ENCODE measurements at regions not wholly inside any gene's neighbourhood (a gene's known extent, or its start where the extent isn't known, plus 50 kb on each side); places are given as distances from the start of the nearest gene placed in this dataset.
"Not testable (repeated sequence)": the region's sequence is repeated elsewhere in the genome, so short reads cannot be mapped to it uniquely, and the experiment has no call there.

DNA sequence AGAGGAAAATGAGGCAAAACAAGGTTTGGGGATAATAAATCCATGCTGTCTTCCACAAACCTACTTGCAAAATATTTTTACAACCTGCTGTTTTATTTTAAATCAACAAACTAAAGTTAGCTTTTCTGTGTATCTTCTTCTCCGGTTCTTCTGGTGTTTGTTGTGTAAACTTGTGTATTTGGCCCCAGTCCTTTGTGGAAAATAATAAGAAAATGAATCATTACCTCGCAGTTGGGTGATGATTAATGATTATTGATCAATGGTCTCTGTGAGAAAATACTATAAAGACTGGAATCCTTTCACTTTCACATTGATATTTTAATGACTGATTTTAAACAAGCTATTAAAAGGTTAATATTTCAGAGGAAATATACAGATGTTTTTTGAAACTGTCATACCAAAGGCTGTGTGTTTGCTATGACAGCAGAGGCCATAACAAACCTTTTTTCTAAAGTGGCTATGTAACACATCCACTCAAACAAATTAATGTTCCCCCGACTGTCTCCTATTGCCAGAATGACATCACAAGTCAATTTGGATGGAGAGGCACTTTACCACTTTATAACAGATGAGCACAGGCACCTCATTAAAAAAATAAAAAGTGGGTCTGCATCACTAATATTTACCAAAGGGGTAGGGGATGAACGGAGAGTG is 152.5 kb downstream of the MEX3B start:
- Histone ChIP-seq H3K4me3 (ENCODE audit: severe bottlenecking) (no peak overlapping the region), H3K9me3 (ENCODE audit: severe bottlenecking) (no peaks in the 10 kb centered on the region), H3K27me3 (ENCODE audit: insufficient read depth, poor library complexity, severe bottlenecking) (no peaks in the 10 kb centered on the region), H3K27ac (ENCODE audit: poor library complexity, severe bottlenecking) (no peak overlapping the region), H3K36me3 (ENCODE audit: low read depth) (no peaks in the 10 kb centered on the region), H3K4me1 (ENCODE audit: insufficient read depth, poor library complexity, severe bottlenecking) (peaks cover 16% of the 10 kb centered on the region)
- DNase-seq (ENCODE audit: low spot score) (no peak), ATAC-seq (ENCODE audit: low read depth) (no peak)
- TF ChIP-seq, protein P1, sequence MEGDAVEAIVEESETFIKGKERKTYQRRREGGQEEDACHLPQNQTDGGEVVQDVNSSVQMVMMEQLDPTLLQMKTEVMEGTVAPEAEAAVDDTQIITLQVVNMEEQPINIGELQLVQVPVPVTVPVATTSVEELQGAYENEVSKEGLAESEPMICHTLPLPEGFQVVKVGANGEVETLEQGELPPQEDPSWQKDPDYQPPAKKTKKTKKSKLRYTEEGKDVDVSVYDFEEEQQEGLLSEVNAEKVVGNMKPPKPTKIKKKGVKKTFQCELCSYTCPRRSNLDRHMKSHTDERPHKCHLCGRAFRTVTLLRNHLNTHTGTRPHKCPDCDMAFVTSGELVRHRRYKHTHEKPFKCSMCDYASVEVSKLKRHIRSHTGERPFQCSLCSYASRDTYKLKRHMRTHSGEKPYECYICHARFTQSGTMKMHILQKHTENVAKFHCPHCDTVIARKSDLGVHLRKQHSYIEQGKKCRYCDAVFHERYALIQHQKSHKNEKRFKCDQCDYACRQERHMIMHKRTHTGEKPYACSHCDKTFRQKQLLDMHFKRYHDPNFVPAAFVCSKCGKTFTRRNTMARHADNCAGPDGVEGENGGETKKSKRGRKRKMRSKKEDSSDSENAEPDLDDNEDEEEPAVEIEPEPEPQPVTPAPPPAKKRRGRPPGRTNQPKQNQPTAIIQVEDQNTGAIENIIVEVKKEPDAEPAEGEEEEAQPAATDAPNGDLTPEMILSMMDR (IDR thresholded peaks at IDR 0.05; ENCODE audit: poor library complexity, severe bottlenecking) = no peak

DNA sequence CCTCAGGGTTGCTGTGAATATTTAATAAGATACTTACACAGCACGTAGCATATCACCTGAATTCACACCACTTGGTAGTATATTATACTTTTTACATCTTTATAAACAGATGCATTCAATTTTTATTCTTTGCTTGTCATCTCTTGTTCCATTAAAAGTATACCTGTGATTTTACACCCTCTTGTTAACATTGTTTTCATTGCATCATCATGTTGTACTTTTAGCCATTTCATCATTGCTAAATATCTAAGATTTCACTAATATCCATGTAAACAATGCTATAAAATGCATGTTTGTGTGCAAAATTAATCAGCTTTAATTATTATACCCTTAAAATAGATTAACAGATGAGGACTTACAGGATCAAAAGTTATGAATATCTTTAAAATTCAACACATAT is 155.3 kb downstream of the MEX3B start:
- Histone ChIP-seq H3K9me3 (ENCODE audit: severe bottlenecking) (no peaks in the 10 kb centered on the region), H3K36me3 (ENCODE audit: low read depth) (no peaks in the 10 kb centered on the region), H3K27me3 (ENCODE audit: insufficient read depth, poor library complexity, severe bottlenecking) (no peaks in the 10 kb centered on the region), H3K4me1 (ENCODE audit: insufficient read depth, poor library complexity, severe bottlenecking) (peaks cover 27% of the 10 kb centered on the region), H3K27ac (ENCODE audit: poor library complexity, severe bottlenecking) (no peak overlapping the region), H3K4me3 (ENCODE audit: severe bottlenecking) (no peak overlapping the region)
- DNase-seq (ENCODE audit: low spot score) = no peak
- ATAC-seq (ENCODE audit: low read depth) = no peak
- TF ChIP-seq, protein P1 (IDR thresholded peaks at IDR 0.05; ENCODE audit: poor library complexity, severe bottlenecking) = no peak

DNA sequence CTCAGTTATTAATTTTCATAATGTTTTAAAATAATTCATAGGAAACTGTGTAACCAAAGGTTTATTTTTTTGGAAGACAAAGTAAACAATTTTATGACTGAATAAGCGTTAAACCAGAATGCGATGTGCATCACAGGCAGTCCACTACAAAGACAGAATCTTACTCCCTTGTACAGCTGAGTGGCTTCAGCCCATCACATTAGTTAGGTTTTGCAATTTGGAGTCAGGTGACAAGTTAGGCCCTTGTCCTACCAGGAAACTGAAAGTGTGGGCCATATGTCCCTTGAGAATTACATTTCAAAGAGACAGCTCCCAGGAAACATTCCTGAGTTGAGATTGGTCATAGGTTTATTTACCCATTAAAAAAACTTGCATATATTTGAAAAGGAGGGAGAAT is 156.3 kb downstream of the MEX3B start:
- no peaks in the 10 kb centered on the region for H3K9me3 ChIP-seq (ENCODE audit: severe bottlenecking)
- ATAC-seq (ENCODE audit: low read depth) (no peak), DNase-seq (ENCODE audit: low spot score) (no peak)
- no peak overlapping the region for H3K4me3 ChIP-seq (ENCODE audit: severe bottlenecking)
- H3K27ac ChIP-seq (ENCODE audit: poor library complexity, severe bottlenecking) = no peak overlapping the region
- no peaks in the 10 kb centered on the region for H3K36me3 ChIP-seq (ENCODE audit: low read depth)
- peaks cover 27% of the 10 kb centered on the region for H3K4me1 ChIP-seq (ENCODE audit: insufficient read depth, poor library complexity, severe bottlenecking)
- H3K27me3 ChIP-seq (ENCODE audit: insufficient read depth, poor library complexity, severe bottlenecking) = no peaks in the 10 kb centered on the region
- TF ChIP-seq, protein P1 (IDR thresholded peaks at IDR 0.05; ENCODE audit: poor library complexity, severe bottlenecking) = no peak

DNA sequence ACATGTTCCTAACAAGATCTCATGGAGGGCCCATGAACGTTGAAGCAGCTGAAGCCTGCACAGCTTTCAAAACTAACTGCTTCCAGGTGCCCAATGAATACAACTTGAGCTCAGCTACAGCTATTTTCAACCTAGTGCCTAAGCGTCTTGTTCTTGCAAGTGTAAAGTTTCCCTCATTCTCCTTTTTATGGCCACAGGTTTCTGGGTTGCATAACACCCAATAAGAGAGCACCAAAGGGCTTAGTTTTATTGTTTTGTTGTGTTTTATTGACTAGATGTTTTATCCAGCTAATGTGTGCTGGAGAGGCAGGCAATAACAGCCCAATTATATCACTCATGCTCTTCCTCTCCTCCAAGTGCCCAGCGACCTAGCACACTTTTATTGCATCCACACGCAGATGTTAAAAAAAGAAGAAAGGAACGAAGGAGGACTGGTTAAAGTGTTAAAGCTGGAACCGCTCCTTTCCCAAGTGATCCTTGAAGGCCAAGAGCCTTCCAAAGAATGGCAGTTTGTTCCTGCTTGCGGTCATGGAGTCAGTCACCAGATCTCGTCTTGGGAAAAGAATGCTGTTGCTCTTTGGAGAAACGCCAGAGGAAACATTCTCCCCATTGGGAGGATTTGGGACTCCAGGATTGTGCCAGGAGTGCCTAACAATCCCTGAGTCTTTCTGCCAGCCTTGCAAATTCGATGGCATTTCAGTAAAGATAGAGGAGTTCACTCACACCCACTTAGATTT is 156.9 kb downstream of the MEX3B start:
- no peak overlapping the region for H3K4me3 ChIP-seq (ENCODE audit: severe bottlenecking)
- H3K36me3 ChIP-seq (ENCODE audit: low read depth) = no peaks in the 10 kb centered on the region
- no peaks in the 10 kb centered on the region for H3K9me3 ChIP-seq (ENCODE audit: severe bottlenecking)
- no peaks in the 10 kb centered on the region for H3K27me3 ChIP-seq (ENCODE audit: insufficient read depth, poor library complexity, severe bottlenecking)
- peaks cover 27% of the 10 kb centered on the region for H3K4me1 ChIP-seq (ENCODE audit: insufficient read depth, poor library complexity, severe bottlenecking)
- peak overlapping the region; percentile 30 for H3K27ac ChIP-seq (ENCODE audit: poor library complexity, severe bottlenecking)
- ATAC-seq (ENCODE audit: low read depth) = no peak
- TF ChIP-seq, protein P1 (IDR thresholded peaks at IDR 0.05; ENCODE audit: poor library complexity, severe bottlenecking) = no peak
- no peak for DNase-seq (ENCODE audit: low spot score)

DNA sequence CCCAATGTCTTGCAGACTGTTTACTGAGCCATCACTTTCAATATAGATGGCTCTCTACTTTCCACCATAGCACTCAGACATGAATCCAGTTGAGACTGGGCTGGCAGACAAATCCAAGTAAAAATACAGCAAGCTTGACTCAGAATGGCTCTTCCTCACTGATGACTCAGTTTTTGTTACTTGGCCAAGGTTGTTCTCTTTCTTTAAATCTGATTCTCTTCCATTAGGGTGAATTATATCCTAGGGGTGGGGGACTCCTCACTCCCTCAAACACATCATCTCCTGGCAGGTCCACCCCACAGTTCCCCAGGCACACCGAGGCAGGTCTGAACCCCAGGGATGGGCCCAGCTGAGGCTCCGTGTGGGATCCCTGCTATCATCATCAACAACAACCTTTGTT is 157.9 kb downstream of the MEX3B start:
- DNase-seq (ENCODE audit: low spot score) (no peak), ATAC-seq (ENCODE audit: low read depth) (peak; percentile 88)
- Histone ChIP-seq H3K27ac (ENCODE audit: poor library complexity, severe bottlenecking) (peak overlapping the region; percentile 30), H3K27me3 (ENCODE audit: insufficient read depth, poor library complexity, severe bottlenecking) (no peaks in the 10 kb centered on the region), H3K36me3 (ENCODE audit: low read depth) (no peaks in the 10 kb centered on the region), H3K4me3 (ENCODE audit: severe bottlenecking) (no peak overlapping the region), H3K9me3 (ENCODE audit: severe bottlenecking) (no peaks in the 10 kb centered on the region), H3K4me1 (ENCODE audit: insufficient read depth, poor library complexity, severe bottlenecking) (peaks cover 27% of the 10 kb centered on the region)
- TF ChIP-seq, protein P1 (IDR thresholded peaks at IDR 0.05; ENCODE audit: poor library complexity, severe bottlenecking) = no peak

DNA sequence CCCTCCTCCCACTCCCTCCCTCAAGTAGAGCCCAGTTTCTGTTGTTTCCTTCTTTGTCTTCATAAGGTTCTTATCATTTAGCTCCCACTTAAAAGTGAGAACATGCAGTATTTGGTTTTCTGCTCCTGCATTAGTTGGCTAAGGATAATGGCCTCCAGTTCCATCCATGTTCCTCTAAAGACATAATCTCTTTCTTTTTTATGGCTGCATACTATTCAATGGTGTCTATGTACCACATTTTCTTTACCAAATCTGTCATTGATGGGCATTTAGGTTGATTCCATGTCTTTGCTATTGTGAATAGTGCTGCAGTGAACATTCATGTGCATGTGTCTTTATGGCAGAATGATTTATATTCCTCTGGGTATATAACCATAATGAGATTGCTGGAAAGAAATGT is 158.6 kb downstream of the MEX3B start:
- Histone ChIP-seq H3K27ac (ENCODE audit: poor library complexity, severe bottlenecking) (peak overlapping the region; percentile 17), H3K4me1 (ENCODE audit: insufficient read depth, poor library complexity, severe bottlenecking) (peaks cover 27% of the 10 kb centered on the region)
- not testable (repeated sequence) for DNase-seq (ENCODE audit: low spot score); H3K9me3 ChIP-seq (ENCODE audit: severe bottlenecking); H3K4me3 ChIP-seq (ENCODE audit: severe bottlenecking); H3K27me3 ChIP-seq (ENCODE audit: insufficient read depth, poor library complexity, severe bottlenecking); ATAC-seq (ENCODE audit: low read depth); H3K36me3 ChIP-seq (ENCODE audit: low read depth)

All from RWPE2 (cell line).